Endothelial cell of umbilical vein (primary cell): ENCODE measurements at regions not wholly inside any gene's neighbourhood (a gene's known extent, or its start where the extent isn't known, plus 50 kb on each side); places are given as distances from the start of the nearest gene placed in this dataset.

ENCODE experiments used
- BruUV-seq: library from RNA; stranded (reverse); fragments of 400-500 nt; replicated peaks from 2 replicates; lab custom pipeline; 2021; lab: Mats Ljungman, UMichigan
- CTCF ChIA-PET: fragments of 300-600, 350-600 bp; sonication (Branson Sonifier 250); formaldehyde crosslinking; loops from one replicate; lab custom pipeline; 2021; ENCODE audit warnings: antibody characterized with exemption, inconsistent platforms; lab: Charles Lee
- POLR2A ChIA-PET: fragments of 300-600, 350-600 bp; sonication (Branson Sonifier 250); formaldehyde crosslinking; loops from one replicate; lab custom pipeline; 2021; ENCODE audit warnings: antibody characterized with exemption, inconsistent platforms; lab: Charles Lee
- DNase-seq: peaks from one replicate; pipeline ENCODE4 v3.0.0-alpha.2; 2011; ENCODE audit warnings: low read depth, low spot score
- FAIRE-seq: peaks from 2 replicates; lab custom pipeline; 2011; peaks lifted over from hg19 to GRCh38; lab: Jason Lieb, UNC
- H2AFZ ChIP-seq: 2 replicates; pipeline ENCODE4 v1.6.0; 2012; ENCODE audit warnings: low read depth, low read length, control low read depth, inconsistent platforms
- H3K27ac ChIP-seq: 2 replicates; pipeline ENCODE4 v1.5.1; 2011; ENCODE audit warnings: low read depth, mild to moderate bottlenecking, control low read depth, low read length, moderate library complexity; ENCODE audit not compliant: insufficient read depth
- H3K27me3 ChIP-seq, 2 experiments: 2 replicates each; pipeline versions ENCODE4 v1.6.0 to v1.6.1; 2011; ENCODE audit warnings: low read length in 2 of 2, mixed read lengths in 1 of 2; ENCODE audit not compliant: control insufficient read depth in 2 of 2, insufficient read depth in 2 of 2
- H3K36me3 ChIP-seq, 2 experiments: 2 replicates in 1 of 2; 3 replicates in 1 of 2; pipeline ENCODE4 v1.5.1; 2011; ENCODE audit warnings: low read length in 2 of 2, mild to moderate bottlenecking in 1 of 2, moderate library complexity in 1 of 2; ENCODE audit not compliant: control insufficient read depth in 2 of 2, insufficient read depth in 2 of 2; ENCODE audit errors: extremely low read depth in 1 of 2
- H3K4me1 ChIP-seq: 3 replicates; pipeline ENCODE4 v1.5.1; 2011; ENCODE audit warnings: mild to moderate bottlenecking, low read length; ENCODE audit not compliant: control insufficient read depth, insufficient read depth; ENCODE audit errors: extremely low read depth
- H3K4me2 ChIP-seq: 2 replicates; pipeline ENCODE4 v1.6.1; 2011; ENCODE audit warnings: low read length, control low read depth, mixed read lengths; ENCODE audit not compliant: insufficient read depth
- H3K4me3 ChIP-seq, 3 experiments: fragments of 200-600 bp in 1 of 3; sonication (generic), shearing (Covaris generic) in 1 of 3; replicated peaks in 1 of 3; 2 replicates each; pipeline ENCODE4 v1.5.1; 2011 to 2016; ENCODE audit warnings: control low read depth in 3 of 3, low read length in 3 of 3, mild to moderate bottlenecking in 2 of 3, inconsistent platforms in 1 of 3, low read depth in 1 of 3, moderate library complexity in 1 of 3; ENCODE audit not compliant: insufficient read depth in 1 of 3
- H3K79me2 ChIP-seq: 2 replicates; pipeline ENCODE4 v1.6.0; 2012; ENCODE audit warnings: low read length, inconsistent platforms; ENCODE audit not compliant: control insufficient read depth, insufficient read depth
- H3K9ac ChIP-seq: replicated peaks from 2 replicates; pipeline ENCODE3; 2011; ENCODE audit warnings: low read length, control low read depth; ENCODE audit not compliant: insufficient read depth; ENCODE audit errors: extremely low read depth
- H3K9me1 ChIP-seq: replicated peaks from 3 replicates; pipeline ENCODE4 v1.6.0; 2011; ENCODE audit warnings: mild to moderate bottlenecking, low read length; ENCODE audit not compliant: control insufficient read depth, insufficient read depth; ENCODE audit errors: extremely low read depth
- H3K9me3 ChIP-seq: replicated peaks from 2 replicates; pipeline ENCODE4 v1.5.1; 2012; ENCODE audit warnings: low read length, inconsistent platforms; ENCODE audit not compliant: control insufficient read depth, insufficient read depth
- H4K20me1 ChIP-seq: replicated peaks from 2 replicates; pipeline ENCODE3; 2011; ENCODE audit warnings: mild to moderate bottlenecking, low read length; ENCODE audit not compliant: control insufficient read depth, insufficient read depth; ENCODE audit errors: extremely low read depth
- CTCF ChIP-seq, 2 donors: IDR thresholded peaks; 1 replicate in 1 of 2; 2 replicates in 1 of 2; pipeline ENCODE4 v1.5.1; 2011; ENCODE audit warnings: low read length in 2 of 2, mild to moderate bottlenecking in 2 of 2, moderate library complexity in 2 of 2, control low read depth in 1 of 2, inconsistent platforms in 1 of 2, low read depth in 1 of 2; ENCODE audit not compliant: insufficient read depth in 1 of 2; ENCODE audit errors: extremely low read depth in 1 of 2
- EZH2 ChIP-seq: IDR thresholded peaks from 2 replicates; pipeline ENCODE4 v1.6.1; 2012; ENCODE audit warnings: borderline replicate concordance, low read depth, mild to moderate bottlenecking, moderate library complexity, low read length, inconsistent platforms; ENCODE audit not compliant: severe bottlenecking
- FOS ChIP-seq: IDR thresholded peaks from 2 replicates; pipeline ENCODE4 v1.6.1; 2011; ENCODE audit warnings: mild to moderate bottlenecking, low read length, moderate library complexity, borderline replicate concordance; ENCODE audit not compliant: insufficient read depth
- GATA2 ChIP-seq: IDR thresholded peaks from 2 replicates; pipeline ENCODE4 v1.7.0; 2011; ENCODE audit warnings: low read depth, mild to moderate bottlenecking, moderate library complexity, mixed read lengths, low read length; ENCODE audit not compliant: insufficient read length, insufficient read depth
- JUN ChIP-seq: IDR thresholded peaks from 2 replicates; pipeline ENCODE4 v1.6.1; 2011; ENCODE audit warnings: borderline replicate concordance, low read depth; ENCODE audit not compliant: insufficient read length, insufficient read depth
- MAX ChIP-seq: IDR thresholded peaks from 2 replicates; pipeline ENCODE4 v1.6.1; 2011; ENCODE audit not compliant: insufficient read depth, insufficient read length
- MYC ChIP-seq: IDR thresholded peaks from one replicate; pipeline ENCODE4 v1.6.1; 2011; ENCODE audit warnings: mild to moderate bottlenecking, low read depth, low read length
- POLR2A ChIP-seq: IDR thresholded peaks from 2 replicates; pipeline ENCODE4 v1.6.1; 2012; ENCODE audit warnings: low read depth, mild to moderate bottlenecking, control low read depth, low read length
- POLR2AphosphoS5 ChIP-seq: IDR thresholded peaks from 2 replicates; pipeline ENCODE4 v1.6.1; 2012; ENCODE audit warnings: low read depth, mild to moderate bottlenecking, control low read depth, low read length, moderate library complexity; ENCODE audit not compliant: insufficient read depth
- dilution Hi-C: fragments of 300-500 bp; cut with MboI; formaldehyde crosslinking; loops from one replicate; pipeline ENCODE4 v1.15.0; 2019; ENCODE audit warnings: low sequenced_read_pairs; ENCODE audit not compliant: extremely low pct_ligation_motif_present
- intact Hi-C: fragments of 100-400 bp; cut with micrococcal nuclease; formaldehyde crosslinking; loops from one replicate; pipeline ENCODE4 v1.10.0; 2022

- FAIRE-seq (no peak), DNase-seq (no peak)
- intact Hi-C loops (no loop called here), dilution Hi-C loops (no loop called here)
- H2AFZ ChIP-seq, result no peak overlapping the region
- peaks cover 16% of the 10 kb centered on the region for H3K4me1 ChIP-seq
- ChIA-PET CTCF (interaction anchor here (0.6 to 6.5 kb wide), 7 partner anchors 42 to 100 kb away, joined by 3 to 181 read pairs (median 48); no protein-coding TSS in a partner anchor), POLR2A (no interaction called here)
- H3K79me2 ChIP-seq, result no peaks in the 10 kb centered on the region
- H3K27me3 ChIP-seq, result peaks cover 20 to 24% of the 10 kb centered on the region in 2 experiments
- no peaks in the 10 kb centered on the region for H3K36me3 ChIP-seq
- TF ChIP-seq EZH2, result no peak
- TF ChIP-seq JUN, result no peak
- no peak for TF ChIP-seq FOS
- no peak for TF ChIP-seq MYC
- TF ChIP-seq POLR2AphosphoS5, result no peak
- TF ChIP-seq GATA2, result no peak
- TF ChIP-seq POLR2A, result no peak
- TF ChIP-seq MAX, result no peak
- no peak for TF ChIP-seq CTCF (IDR thresholded peaks at IDR 0.05; ENCODE audit: extremely low read depth in 1 of 2, insufficient read depth in 1 of 2, low read depth in 1 of 2, low read length in 2 of 2)
- H3K9me3 ChIP-seq, result no peaks in the 10 kb centered on the region
- no peak overlapping the region for H3K4me2 ChIP-seq
- H3K9ac ChIP-seq, result no peak overlapping the region
- H3K9me1 ChIP-seq, result no peaks in the 10 kb centered on the region
- no peaks in the 10 kb centered on the region for H4K20me1 ChIP-seq
- no peak overlapping the region for H3K27ac ChIP-seq
- no TSS peak for BruUV-seq
- H3K4me3 ChIP-seq, result no peak overlapping the region
These were observed 90.1 kb upstream of the EPHB3 start for GRCh38 chr3:184471439-184471838.
